WERI-Rb-1 (cell line): ENCODE measurements at regions not wholly inside any gene's neighbourhood (a gene's known extent, or its start where the extent isn't known, plus 50 kb on each side); places are given as distances from the start of the nearest gene placed in this dataset.

ENCODE experiments used
- DNase-seq: peaks from one replicate; pipeline ENCODE4 v3.0.0-alpha.2; 2020
- H3K27ac ChIP-seq: fragments of 250-450 bp; sonication (Bioruptor Pico); 2 replicates; pipeline ENCODE4 v1.5.1; 2020; ENCODE audit warnings: mild to moderate bottlenecking, moderate library complexity
- H3K27me3 ChIP-seq: fragments of 250-450 bp; sonication (Bioruptor Pico); 2 replicates; pipeline ENCODE4 v1.5.1; 2021; ENCODE audit warnings: mild to moderate bottlenecking, low read depth, moderate library complexity; ENCODE audit not compliant: insufficient read depth, severe bottlenecking
- H3K36me3 ChIP-seq: fragments of 250-450 bp; sonication (Bioruptor Pico); 2 replicates; pipeline ENCODE4 v1.5.1; 2020; ENCODE audit warnings: mild to moderate bottlenecking, moderate library complexity
- H3K4me3 ChIP-seq: 2 replicates; pipeline ENCODE4 v1.5.1; 2011; ENCODE audit warnings: low read depth, mild to moderate bottlenecking, control low read depth, low read length
- H3K9me3 ChIP-seq: fragments of 250-450 bp; sonication (Bioruptor Pico); 2 replicates; pipeline ENCODE4 v1.5.1; 2021; ENCODE audit warnings: mild to moderate bottlenecking, moderate library complexity; ENCODE audit not compliant: severe bottlenecking
- CTCF ChIP-seq: IDR thresholded peaks from 2 replicates; pipeline ENCODE4 v1.5.1; 2011; ENCODE audit warnings: low read depth, mild to moderate bottlenecking, control low read depth, inconsistent platforms, low read length

- DNase-seq, result no peak
- H3K36me3 ChIP-seq, result no peaks in the 10 kb centered on the region
- H3K9me3 ChIP-seq, result no peaks in the 10 kb centered on the region
- H3K27ac ChIP-seq, result no peak overlapping the region
- no peak for TF ChIP-seq CTCF
- no peak overlapping the region for H3K4me3 ChIP-seq
- H3K27me3 ChIP-seq, result no peaks in the 10 kb centered on the region
These were observed 471.0 kb downstream of the COG6 start for GRCh38 chr13:40126306-40127085.

- no peaks in the 10 kb centered on the region for H3K9me3 ChIP-seq
- H3K4me3 ChIP-seq, result no peak overlapping the region
- H3K27ac ChIP-seq, result no peak overlapping the region
- no peak for DNase-seq
- H3K36me3 ChIP-seq, result no peaks in the 10 kb centered on the region
- no peaks in the 10 kb centered on the region for H3K27me3 ChIP-seq
- TF ChIP-seq CTCF, result no peak
These were observed 472.0 kb downstream of the COG6 start for GRCh38 chr13:40127476-40127875.

GRCh38 chr13:40127925-40128324 lies 472.5 kb downstream of the COG6 start:
- TF ChIP-seq CTCF, result no peak
- DNase-seq, result no peak
- H3K27ac ChIP-seq, result no peak overlapping the region
- no peaks in the 10 kb centered on the region for H3K27me3 ChIP-seq
- H3K36me3 ChIP-seq, result no peaks in the 10 kb centered on the region
- no peak overlapping the region for H3K4me3 ChIP-seq
- H3K9me3 ChIP-seq, result no peaks in the 10 kb centered on the region

- no peak overlapping the region for H3K27ac ChIP-seq
- H3K4me3 ChIP-seq, result no peak overlapping the region
- H3K9me3 ChIP-seq, result no peaks in the 10 kb centered on the region
- H3K27me3 ChIP-seq, result no peaks in the 10 kb centered on the region
- DNase-seq, result no peak
- no peaks in the 10 kb centered on the region for H3K36me3 ChIP-seq
- no peak for TF ChIP-seq CTCF
These were observed 474.0 kb downstream of the COG6 start for GRCh38 chr13:40129467-40129866.

- Histone ChIP-seq H3K36me3 (no peaks in the 10 kb centered on the region), H3K27ac (no peak overlapping the region), H3K27me3 (no peaks in the 10 kb centered on the region), H3K4me3 (no peak overlapping the region), H3K9me3 (no peaks in the 10 kb centered on the region)
- DNase-seq, result no peak
- TF ChIP-seq CTCF, result no peak
These were observed 475.6 kb downstream of the COG6 start for GRCh38 chr13:40130871-40131636.
